CD14-positive monocyte (primary cell): ENCODE measurements at regions not wholly inside any gene's neighbourhood (a gene's known extent, or its start where the extent isn't known, plus 50 kb on each side); places are given as distances from the start of the nearest gene placed in this dataset.

ENCODE experiments used
- DNase-seq, 3 donors: peaks; one replicate each; pipeline ENCODE4 v3.0.0-alpha.2; 2011 to 2022
- H2AFZ ChIP-seq: 2 replicates; pipeline ENCODE4 v1.6.0; 2012; ENCODE audit warnings: mild to moderate bottlenecking, low read depth, low read length, inconsistent platforms; ENCODE audit not compliant: insufficient read depth, poor library complexity, severe bottlenecking
- H3K27ac ChIP-seq, 2 donors: 1 replicate in 1 of 2; 2 replicates in 1 of 2; pipeline ENCODE4 v1.5.1; 2012 to 2013; ENCODE audit warnings: low read length in 2 of 2, control low read depth in 1 of 2, inconsistent platforms in 1 of 2, low read depth in 1 of 2, mild to moderate bottlenecking in 1 of 2
- H3K27me3 ChIP-seq, 2 donors: one replicate each; pipeline versions ENCODE4 v1.6.0 to v1.6.1; 2011 to 2013; ENCODE audit warnings: low read length in 2 of 2; ENCODE audit not compliant: control insufficient read depth in 2 of 2, insufficient read depth in 2 of 2
- H3K36me3 ChIP-seq, 2 donors: replicated peaks in 1 of 2; 1 replicate in 1 of 2; 2 replicates in 1 of 2; pipeline versions ENCODE4 v1.5.1 to v1.6.1; 2012 to 2013; ENCODE audit warnings: low read length in 2 of 2, control low read depth in 1 of 2, inconsistent platforms in 1 of 2, mild to moderate bottlenecking in 1 of 2; ENCODE audit not compliant: insufficient read depth in 2 of 2, control insufficient read depth in 1 of 2
- H3K4me1 ChIP-seq, 2 donors: 1 replicate in 1 of 2; 2 replicates in 1 of 2; pipeline versions ENCODE4 v1.5.1 to v1.6.1; 2012 to 2013; ENCODE audit warnings: low read length in 2 of 2, control low read depth in 1 of 2, inconsistent platforms in 1 of 2, mild to moderate bottlenecking in 1 of 2, moderate library complexity in 1 of 2; ENCODE audit not compliant: insufficient read depth in 2 of 2, control insufficient read depth in 1 of 2
- H3K4me2 ChIP-seq: replicated peaks from 2 replicates; pipeline ENCODE3; 2012; ENCODE audit warnings: low read length, moderate library complexity, mild to moderate bottlenecking; ENCODE audit not compliant: poor library complexity, severe bottlenecking; ENCODE audit errors: extremely low read depth
- H3K4me3 ChIP-seq, 3 experiments: fragments of 200-600 bp in 1 of 3; sonication (generic) in 1 of 3; replicated peaks in 1 of 3; 1 replicate in 2 of 3; 2 replicates in 1 of 3; pipeline ENCODE4 v1.5.1; 2011 to 2013; ENCODE audit warnings: low read length in 3 of 3, mild to moderate bottlenecking in 3 of 3, control low read depth in 2 of 3, low read depth in 2 of 3, inconsistent platforms in 1 of 3, moderate library complexity in 1 of 3
- H3K79me2 ChIP-seq: 2 replicates; pipeline ENCODE4 v1.6.0; 2012; ENCODE audit warnings: mild to moderate bottlenecking, control low read depth, inconsistent platforms, low read length, moderate library complexity; ENCODE audit not compliant: insufficient read depth
- H3K9ac ChIP-seq: 2 replicates; pipeline ENCODE4 v1.6.0; 2017; ENCODE audit warnings: low read length, mild to moderate bottlenecking; ENCODE audit not compliant: insufficient read depth, poor library complexity, severe bottlenecking
- H3K9me3 ChIP-seq, 2 donors: replicated peaks in 1 of 2; 1 replicate in 1 of 2; 2 replicates in 1 of 2; pipeline versions ENCODE4 v1.5.1 to v1.6.1; 2012 to 2013; ENCODE audit warnings: low read length in 2 of 2, control low read depth in 1 of 2; ENCODE audit not compliant: control insufficient read depth in 1 of 2, insufficient read depth in 1 of 2
- H4K20me1 ChIP-seq: 2 replicates; pipeline ENCODE4 v1.6.0; 2012; ENCODE audit warnings: mild to moderate bottlenecking, low read length, control low read depth, moderate library complexity; ENCODE audit not compliant: insufficient read depth
- H3K27ac Mint-ChIP-seq, 7 donors: one replicate each; pipeline ENCODE4 v1.8.0; 2020; ENCODE audit warnings: mild to moderate bottlenecking in 7 of 7, mixed read lengths in 7 of 7, moderate library complexity in 6 of 7, inconsistent platforms in 2 of 7
- H3K27me3 Mint-ChIP-seq, 3 donors: one replicate each; pipeline ENCODE4 v1.8.0; 2021 to 2022; ENCODE audit warnings: low read depth in 3 of 3, mild to moderate bottlenecking in 3 of 3, mixed read lengths in 3 of 3, moderate library complexity in 3 of 3, inconsistent platforms in 1 of 3
- H3K36me3 Mint-ChIP-seq, 2 donors: one replicate each; pipeline ENCODE4 v1.8.0; 2020; ENCODE audit warnings: mixed read lengths in 2 of 2, inconsistent platforms in 1 of 2, mild to moderate bottlenecking in 1 of 2
- H3K4me1 Mint-ChIP-seq: one replicate; pipeline ENCODE4 v1.8.0; 2020; ENCODE audit warnings: mild to moderate bottlenecking, mixed read lengths
- H3K4me3 Mint-ChIP-seq, 2 donors: one replicate each; pipeline ENCODE4 v1.8.0; 2020; ENCODE audit warnings: mild to moderate bottlenecking in 2 of 2, mixed read lengths in 2 of 2, moderate library complexity in 1 of 2
- H3K9me3 Mint-ChIP-seq, 7 donors: one replicate each; pipeline ENCODE4 v1.8.0; 2020 to 2022; ENCODE audit warnings: mixed read lengths in 7 of 7, mild to moderate bottlenecking in 6 of 7, moderate library complexity in 6 of 7, inconsistent platforms in 2 of 7
- WGBS: methylation state at CpG from one replicate; pipeline ENCODE4 v1.1.5; 2013; ENCODE audit warnings: missing lambda C conversion rate; ENCODE audit not compliant: insufficient coverage; 5-methylcytosine and 5-hydroxymethylcytosine counted together
- intact Hi-C, 2 donors: fragments of 100-400 bp; cut with micrococcal nuclease; formaldehyde crosslinking; loops; one replicate each; pipeline versions ENCODE4 v1.15.0 to v1.15.1; 2023
- TF ChIP-seq, protein P1 (sequence below): fragments of 200-600 bp; IDR thresholded peaks from one replicate; pipeline ENCODE4 v1.8.0; 2022; ENCODE audit warnings: antibody characterized with exemption, mild to moderate bottlenecking

DNA sequence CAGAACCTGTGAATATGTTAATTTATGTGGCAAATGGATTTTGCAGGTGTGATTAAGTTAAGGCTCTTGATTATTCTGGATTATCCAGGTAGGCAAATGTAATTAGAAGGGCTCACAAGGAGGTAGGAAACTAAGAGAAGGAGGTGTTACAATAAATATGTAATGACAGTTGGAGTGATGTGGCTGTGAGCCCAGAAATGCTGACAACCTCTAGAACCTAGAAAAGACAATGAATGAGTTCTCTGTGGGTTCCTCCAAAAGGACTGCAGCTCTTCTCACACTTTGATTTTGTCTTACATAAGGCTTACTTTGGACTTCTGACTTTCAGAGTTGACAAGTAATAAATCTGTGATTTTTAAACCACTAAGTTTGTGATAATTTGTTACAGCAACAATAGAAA is 406.6 kb upstream of the EPHA7 start:
- H3K4me3 Mint-ChIP-seq: no peak overlapping the region
- H2AFZ ChIP-seq: no peak overlapping the region
- no peak overlapping the region for H3K4me3 ChIP-seq
- no peaks in the 10 kb centered on the region for H3K79me2 ChIP-seq
- no peak overlapping the region for H3K9ac ChIP-seq
- H4K20me1 ChIP-seq: no peaks in the 10 kb centered on the region
- no peaks in the 10 kb centered on the region for H3K36me3 ChIP-seq
- TF ChIP-seq, protein P1, sequence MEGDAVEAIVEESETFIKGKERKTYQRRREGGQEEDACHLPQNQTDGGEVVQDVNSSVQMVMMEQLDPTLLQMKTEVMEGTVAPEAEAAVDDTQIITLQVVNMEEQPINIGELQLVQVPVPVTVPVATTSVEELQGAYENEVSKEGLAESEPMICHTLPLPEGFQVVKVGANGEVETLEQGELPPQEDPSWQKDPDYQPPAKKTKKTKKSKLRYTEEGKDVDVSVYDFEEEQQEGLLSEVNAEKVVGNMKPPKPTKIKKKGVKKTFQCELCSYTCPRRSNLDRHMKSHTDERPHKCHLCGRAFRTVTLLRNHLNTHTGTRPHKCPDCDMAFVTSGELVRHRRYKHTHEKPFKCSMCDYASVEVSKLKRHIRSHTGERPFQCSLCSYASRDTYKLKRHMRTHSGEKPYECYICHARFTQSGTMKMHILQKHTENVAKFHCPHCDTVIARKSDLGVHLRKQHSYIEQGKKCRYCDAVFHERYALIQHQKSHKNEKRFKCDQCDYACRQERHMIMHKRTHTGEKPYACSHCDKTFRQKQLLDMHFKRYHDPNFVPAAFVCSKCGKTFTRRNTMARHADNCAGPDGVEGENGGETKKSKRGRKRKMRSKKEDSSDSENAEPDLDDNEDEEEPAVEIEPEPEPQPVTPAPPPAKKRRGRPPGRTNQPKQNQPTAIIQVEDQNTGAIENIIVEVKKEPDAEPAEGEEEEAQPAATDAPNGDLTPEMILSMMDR: no peak
- no peaks in the 10 kb centered on the region for H3K27me3 ChIP-seq
- H3K4me1 Mint-ChIP-seq: no peaks in the 10 kb centered on the region
- no peak overlapping the region for H3K27ac Mint-ChIP-seq
- no peaks in the 10 kb centered on the region for H3K36me3 Mint-ChIP-seq
- no peaks in the 10 kb centered on the region for H3K9me3 ChIP-seq
- H3K27ac ChIP-seq: no peak overlapping the region
- H3K27me3 Mint-ChIP-seq: no peaks in the 10 kb centered on the region
- H3K9me3 Mint-ChIP-seq: peaks cover 0 to 8% (median 0%) of the 10 kb centered on the region in 7 donors
- no peak for DNase-seq
- intact Hi-C loops: no loop called here
- no peak overlapping the region for H3K4me2 ChIP-seq
- no peaks in the 10 kb centered on the region for H3K4me1 ChIP-seq

DNA sequence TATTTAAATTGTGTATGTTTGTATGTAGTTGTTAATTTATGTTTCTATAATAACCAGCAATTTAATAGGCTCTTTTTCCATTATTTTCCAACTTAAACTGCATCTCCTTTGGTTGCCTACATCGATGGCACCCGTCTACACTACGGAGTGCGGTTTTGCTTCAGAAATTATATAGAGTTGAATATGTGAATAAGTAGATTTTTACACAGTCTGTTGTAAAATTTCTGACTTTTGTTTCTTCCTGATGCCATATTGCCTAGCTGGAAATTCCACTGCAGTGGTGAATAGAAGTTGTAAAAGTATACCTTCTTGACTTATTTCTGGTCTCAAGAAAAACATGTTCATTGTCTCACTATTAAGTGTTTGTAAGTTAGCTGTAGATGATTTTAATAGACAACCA is 404.1 kb upstream of the EPHA7 start:
- no peaks in the 10 kb centered on the region for H3K27me3 Mint-ChIP-seq

More for the DNA sequence above, 404.1 kb upstream of the EPHA7 start:
- intact Hi-C loops: no loop called here
- WGBS: no CpG with 5 or more reads among the region's 4 CpGs
- Histone ChIP-seq H3K4me2 (no peak overlapping the region), H3K9me3 (no peaks in the 10 kb centered on the region), H4K20me1 (no peaks in the 10 kb centered on the region), H3K4me3 (no peak overlapping the region), H3K36me3 (no peaks in the 10 kb centered on the region), H3K27me3 (no peaks in the 10 kb centered on the region), H3K9ac (no peak overlapping the region), H3K27ac (no peak overlapping the region), H3K4me1 (no peaks in the 10 kb centered on the region), H2AFZ (no peak overlapping the region), H3K79me2 (no peaks in the 10 kb centered on the region)
- DNase-seq: no peak
- Mint-ChIP-seq H3K4me3 (no peak overlapping the region), H3K27ac (no peak overlapping the region), H3K9me3 (peaks cover 0 to 2% (median 0%) of the 10 kb centered on the region in 7 donors), H3K36me3 (no peaks in the 10 kb centered on the region), H3K4me1 (no peaks in the 10 kb centered on the region)
- TF ChIP-seq, protein P1: no peak
